ENCODE measurements at regions not wholly inside any gene's neighbourhood (a gene's known extent, or its start where the extent isn't known, plus 50 kb on each side); places are given as distances from the start of the nearest gene placed in this dataset.
"Not testable (repeated sequence)": the region's sequence is repeated elsewhere in the genome, so short reads cannot be mapped to it uniquely, and the experiment has no call there.

DNA sequence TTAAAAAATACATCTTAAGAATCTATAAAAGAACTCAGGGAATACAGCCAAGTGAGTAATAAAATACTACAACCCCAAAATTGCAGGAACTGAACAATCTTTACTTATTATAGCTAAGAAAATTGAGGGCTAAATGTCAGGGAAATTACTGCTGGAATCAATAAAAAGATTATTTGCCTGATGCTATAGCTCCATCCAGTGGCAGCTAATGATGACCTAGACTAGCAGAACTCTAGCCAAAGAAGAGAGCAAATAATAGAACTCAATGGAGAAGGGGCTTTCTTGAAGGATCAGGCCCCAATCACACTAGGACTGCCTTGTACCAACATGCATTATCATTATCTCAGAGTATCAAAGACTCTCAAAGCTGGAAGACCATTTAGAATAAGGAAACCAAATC is 85.0 kb upstream of the FAM241A start:
- DNase-seq, result no peak

DNA sequence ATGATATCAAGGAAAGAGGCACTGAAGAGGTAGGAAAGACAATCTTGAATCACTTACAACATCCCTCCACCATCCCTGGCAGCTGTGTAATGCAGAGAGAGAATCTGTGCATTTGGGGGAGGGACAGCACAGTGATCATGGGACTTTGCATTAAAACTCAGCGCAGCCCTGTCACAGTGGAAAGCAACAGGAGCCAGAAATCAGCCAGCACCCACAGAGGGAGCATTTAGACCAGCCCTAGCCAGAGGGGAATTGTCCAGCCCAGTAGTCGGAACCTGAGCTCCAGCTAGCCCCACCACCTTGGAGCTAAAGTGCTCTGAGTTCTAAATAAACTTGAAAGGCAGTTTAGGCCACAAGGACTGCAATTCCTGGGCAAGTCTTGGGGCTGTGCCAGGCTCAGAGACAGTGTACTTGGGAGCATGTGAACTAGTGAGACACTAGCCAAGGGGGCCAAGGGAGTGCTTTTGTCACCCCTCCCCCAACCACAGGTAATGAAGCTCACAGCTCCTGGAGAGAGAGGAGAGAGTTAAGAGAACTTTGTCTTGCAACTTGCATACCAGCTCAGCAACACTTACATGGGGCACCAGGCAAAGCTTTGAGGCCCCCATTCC is 83.9 kb upstream of the FAM241A start:
- no peak for DNase-seq

DNA sequence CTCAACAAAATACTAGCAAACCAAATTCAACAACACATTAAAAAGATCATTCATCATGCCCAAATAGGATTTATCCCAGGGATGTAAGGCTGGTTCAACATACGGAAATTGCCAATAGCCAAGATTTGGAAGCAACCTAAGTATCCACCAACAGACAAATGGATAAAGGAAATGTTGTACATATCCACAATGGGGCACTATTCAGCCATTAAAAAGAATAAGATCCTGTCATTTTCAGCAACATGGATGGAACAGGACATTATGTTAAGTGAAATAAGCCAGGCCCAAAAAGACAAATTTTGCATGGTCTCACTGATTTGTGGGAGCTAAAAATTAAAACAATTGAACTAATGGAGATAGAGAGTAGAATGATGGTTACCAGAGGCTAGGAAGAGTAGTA is 82.0 kb upstream of the FAM241A start:
- DNase-seq, result no peak

DNA sequence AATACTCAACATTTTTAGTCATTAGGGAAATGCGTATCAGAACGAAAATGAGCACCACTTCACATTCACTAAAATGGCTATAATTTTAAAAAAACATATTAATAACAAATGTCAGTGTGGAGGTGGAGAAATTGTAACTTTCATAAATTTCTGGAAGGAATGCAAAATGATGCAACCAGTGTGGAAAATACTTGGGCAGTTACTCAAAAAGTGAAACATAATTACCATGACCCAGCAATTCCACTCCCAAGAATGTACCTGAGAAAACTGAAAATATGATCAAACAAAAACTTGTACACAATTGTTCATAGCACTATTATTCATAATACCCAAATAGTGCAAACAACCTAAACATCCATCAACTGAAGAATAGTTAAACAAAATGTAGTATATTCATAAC is 76.1 kb upstream of the FAM241A start:
- DNase-seq, result no peak

DNA sequence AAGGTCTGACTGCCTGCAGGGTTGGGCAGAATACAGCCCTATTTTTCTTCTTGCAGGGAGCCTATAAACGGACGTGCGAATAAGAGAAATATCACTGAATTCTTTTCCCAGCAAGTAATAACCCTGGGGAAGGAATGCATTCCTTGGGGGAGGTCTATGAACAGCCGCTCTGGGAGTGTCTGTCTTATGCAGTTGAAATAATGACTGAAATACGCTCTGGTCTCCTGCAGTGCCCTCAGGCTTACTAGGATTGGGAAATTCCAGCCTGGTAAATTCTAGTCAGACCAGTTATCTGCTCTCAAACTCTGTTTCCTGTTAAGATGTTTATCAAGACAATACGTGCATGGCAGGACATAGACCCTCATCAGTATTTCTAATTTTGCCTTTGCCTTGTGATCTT is 72.1 kb upstream of the FAM241A start:
- DNase-seq, result no peak

DNA sequence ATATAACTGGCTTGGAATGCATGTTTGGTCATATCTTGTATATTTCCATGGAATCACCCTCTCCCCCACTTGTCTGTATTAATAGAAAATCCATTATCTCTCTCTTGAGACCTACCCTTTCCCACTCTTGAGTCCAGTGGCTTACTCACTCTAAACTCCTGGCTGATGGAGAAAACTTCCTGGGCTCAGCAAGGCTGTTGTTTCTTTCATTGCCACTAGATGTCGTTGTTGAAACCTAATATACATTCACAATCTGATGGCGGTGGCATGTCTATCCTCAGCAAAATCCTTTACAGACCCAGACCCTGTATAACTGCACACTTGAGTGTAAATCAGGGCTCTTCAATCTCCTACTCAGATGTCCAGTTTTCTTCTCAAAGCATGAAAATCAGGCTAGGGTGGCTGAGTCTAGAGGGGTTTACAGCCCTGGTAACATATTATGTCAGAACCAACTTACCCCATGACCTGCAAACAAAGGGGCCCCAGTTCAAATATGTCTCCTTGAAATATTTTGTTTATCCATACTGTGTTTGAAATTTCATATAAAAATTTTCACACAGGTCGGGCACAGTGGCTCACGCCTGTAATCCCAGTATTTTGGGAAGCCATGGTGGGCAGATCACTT is 70.0 kb upstream of the FAM241A start:
- no peak for DNase-seq

DNA sequence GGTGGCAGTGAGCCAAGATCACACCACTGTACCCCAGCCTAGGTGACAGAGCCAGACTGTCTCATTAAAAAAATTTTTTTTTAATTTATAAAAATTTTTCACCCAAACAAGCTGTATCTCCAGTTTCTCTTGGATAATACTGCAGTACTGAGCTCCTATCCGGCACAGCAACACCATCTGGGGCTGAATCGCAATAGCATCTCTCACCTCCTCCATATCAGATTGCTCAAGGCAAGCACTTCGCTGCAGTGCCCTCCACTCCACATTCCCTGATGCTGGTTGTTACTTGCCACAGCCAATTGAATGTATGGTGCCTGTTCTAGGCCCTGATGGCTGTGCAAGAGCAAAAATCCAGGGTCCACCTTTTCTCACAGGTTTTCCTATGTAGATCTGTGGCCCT is 69.3 kb upstream of the FAM241A start:
- no peak for DNase-seq

DNA sequence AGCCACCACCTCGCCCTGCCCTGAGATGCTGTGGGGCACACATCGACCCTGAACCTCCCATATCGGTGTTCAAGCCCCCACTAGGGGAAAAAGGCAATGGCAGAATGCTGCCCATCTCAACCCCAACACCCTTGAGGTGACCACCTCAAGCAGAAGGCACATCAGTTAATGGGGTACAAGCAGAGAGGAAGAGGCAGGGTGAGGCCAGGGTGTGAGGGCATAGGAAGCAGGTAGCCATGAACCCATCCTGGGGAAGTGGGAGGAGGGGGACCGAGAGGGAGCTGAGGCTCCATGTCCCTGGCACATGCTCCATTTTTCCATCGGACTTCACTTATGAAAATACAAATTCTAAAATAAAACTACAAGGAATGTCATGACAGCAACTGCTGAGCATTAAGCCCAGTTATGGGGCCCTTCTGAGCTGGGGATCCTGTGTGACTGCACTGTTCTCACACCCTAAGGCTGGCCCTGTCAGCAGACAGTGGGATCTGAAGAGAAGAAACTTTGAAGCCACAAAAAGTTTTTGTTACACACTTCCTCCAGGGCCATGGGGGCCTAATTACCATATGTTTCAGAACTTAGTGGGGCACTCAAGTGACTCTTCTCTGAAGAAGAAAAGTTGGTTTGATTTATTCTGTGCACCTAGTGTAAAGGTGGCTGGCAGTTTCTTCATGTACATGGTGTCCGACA is 68.2 kb upstream of the FAM241A start:
- DNase-seq, result no peak

DNA sequence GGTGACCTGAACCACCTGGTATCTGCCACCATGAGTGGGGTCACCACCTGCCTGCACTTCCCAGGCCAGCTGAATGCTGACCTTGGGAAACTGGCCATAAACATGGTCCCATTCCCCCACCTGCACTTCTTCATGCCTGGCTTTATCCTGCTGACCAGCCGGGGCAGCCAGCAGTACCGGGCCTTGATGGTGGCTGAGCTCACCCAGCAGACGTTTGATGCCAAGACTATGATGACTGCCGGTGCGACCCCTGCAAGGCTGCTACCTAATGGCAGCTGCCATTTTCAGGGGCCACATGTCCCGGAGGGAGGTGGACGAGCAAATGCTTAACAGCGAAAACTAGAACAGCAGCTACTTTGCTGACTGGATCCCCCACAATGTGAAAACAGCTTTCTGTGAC is 67.5 kb upstream of the FAM241A start:
- DNase-seq, result no peak

DNA sequence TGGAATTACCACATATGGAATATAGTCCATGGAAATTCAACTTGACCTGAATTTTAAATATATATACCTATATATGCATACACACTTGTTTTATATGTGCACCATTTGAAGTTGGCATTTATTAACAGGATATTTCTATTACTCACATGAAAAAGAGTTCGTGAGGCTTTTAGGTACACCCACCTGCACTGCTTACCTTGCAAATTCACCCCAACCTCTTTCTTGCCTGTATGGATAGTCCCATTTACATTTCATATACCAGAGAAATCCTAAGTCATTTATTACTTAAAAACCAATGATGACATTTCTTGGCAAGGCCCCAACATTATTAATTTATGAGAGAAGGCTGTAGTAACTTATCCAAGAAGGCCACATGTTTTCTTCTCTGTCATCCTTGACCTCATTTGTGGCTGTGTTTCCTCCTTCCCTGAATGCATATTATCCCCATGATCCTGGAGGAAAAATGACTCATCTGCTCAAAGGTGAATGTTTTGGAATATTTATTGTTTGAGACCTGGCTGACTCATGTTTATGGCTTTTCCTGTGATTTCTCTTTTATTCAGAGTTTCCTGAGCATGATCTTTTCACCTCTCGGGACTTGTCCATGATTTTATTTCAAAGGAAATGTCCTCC is 62.2 kb upstream of the FAM241A start:
- DNase-seq, result no peak

DNA sequence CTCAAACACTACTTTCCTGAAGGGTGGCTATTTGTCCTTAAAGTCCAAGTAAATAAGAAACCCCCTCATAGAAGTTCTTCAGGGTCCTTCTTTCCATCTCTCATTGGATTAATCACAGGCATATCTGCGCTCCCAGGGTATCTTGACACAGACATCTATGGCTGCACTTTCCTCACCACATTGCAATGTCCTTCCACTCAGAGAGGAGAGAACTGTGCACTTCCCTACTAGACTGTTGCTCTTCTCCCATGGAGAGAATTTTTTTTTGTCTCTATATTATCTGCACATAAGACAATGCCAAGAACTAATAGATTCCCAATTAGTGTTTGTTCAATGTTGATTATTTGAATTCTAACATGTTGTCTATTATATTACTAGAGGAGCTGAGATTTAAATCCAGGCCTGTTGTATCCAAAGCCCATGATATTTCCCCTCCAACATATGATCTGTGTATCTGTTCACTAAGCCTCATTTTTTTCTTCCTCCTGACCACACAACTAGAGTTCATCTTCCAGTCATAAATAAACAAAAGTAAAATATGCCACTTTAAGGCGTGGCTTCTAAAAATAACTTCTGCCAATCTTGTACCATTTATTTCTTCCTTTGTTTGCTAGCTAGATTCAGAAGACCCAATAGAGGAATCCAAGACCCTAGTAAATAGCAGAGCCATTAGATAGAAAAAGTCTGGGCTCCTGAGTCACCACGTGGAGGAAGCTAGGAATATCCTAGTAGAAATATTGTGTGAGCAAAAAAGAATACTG is 61.5 kb upstream of the FAM241A start:
- DNase-seq, result no peak

DNA sequence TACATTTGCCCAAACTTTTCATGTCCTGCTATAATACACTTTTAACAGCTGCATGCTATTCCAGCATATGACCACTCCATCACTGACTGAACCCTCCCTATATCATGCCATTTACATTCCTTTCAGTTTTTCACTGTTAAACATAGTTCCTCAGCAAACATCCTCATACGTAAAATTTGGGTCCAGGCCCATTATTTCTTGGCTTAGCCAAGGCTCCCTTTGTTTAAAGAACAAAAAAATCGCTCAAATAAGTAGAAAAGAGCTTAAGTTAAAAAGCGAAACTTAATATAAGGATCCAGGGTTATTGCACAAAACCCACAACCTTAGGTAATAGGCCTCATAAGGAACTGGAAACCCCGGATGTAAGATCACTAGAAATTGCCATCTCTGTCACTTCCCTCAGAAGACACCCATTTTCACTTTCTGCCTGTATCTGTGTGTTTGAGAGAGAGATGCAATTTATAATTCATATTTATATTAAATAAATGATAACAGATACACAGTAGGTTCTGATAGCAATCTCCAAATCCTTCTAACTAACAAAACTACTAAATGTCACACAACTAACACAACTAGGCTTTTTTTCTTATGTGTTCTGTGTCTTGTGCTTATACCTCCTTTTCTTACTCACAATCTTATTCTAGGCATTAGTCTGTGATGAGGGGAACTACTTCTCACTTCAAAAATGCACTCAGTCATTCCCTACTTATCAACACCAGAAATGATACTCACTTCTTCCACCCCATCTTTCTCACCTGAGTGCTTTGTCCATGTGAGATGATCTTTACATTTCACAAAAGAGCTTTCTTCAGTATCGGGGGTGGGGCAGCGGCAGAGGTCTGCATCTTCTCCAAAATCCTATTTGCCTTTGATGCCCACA is 59.9 kb upstream of the FAM241A start:
- no peak for DNase-seq

DNA sequence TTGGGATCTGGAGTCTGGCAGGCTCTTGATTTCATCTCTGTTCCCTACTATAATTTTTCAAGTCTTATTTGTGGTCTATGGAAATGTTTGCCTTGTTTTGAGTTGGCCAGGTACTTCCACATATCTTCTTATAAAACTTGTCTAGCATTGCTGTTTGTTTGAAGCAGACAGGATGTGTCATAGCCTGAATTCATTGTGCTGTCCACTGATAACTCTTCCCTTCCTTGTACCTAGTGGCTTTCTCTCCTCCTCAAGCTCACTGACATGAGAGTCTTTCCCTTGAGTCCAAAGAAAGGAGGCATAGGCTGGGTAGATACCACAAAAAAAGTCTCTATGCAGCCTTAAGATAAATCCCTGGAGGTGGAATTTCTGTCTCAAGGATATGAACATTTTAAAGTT is 59.2 kb upstream of the FAM241A start:
- no peak for DNase-seq

DNA sequence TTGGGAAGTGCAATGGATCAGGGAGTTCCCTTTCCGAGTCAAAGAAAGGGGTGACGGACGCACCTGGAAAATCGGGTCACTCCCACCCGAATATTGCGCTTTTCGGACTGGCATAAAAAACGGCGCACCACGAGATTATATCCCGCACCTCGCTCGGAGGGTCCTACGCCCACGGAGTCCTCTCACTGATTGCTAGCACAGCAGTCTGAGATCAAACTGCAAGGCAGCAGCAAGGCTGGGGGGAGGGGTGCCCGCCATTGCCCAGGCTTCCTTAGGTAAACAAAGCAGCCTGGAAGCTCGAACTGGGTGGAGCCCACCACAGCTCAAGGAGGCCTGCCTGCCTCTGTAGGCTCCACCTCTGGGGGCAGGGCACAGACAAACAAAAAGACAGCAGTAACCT is 58.6 kb upstream of the FAM241A start:
- not testable (repeated sequence) for DNase-seq

DNA sequence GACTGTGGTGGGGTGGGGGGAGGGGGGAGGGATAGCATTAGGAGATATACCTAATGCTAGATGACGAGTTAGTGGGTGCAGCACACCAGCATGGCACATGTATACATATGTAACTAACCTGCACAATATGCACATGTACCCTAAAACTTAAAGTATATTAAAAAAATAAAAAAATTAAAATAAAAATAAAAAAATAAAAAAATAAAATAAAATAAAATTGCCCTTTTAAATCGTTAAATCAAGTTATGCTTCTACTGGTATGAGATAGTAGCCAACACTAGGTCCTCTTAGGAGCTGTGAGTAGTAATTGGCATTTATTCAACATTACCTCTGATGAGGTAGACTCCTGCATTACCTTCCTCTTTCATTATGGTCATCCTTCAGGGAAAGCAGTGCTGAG is 52.9 kb upstream of the FAM241A start:
- not testable (repeated sequence) for DNase-seq

DNA sequence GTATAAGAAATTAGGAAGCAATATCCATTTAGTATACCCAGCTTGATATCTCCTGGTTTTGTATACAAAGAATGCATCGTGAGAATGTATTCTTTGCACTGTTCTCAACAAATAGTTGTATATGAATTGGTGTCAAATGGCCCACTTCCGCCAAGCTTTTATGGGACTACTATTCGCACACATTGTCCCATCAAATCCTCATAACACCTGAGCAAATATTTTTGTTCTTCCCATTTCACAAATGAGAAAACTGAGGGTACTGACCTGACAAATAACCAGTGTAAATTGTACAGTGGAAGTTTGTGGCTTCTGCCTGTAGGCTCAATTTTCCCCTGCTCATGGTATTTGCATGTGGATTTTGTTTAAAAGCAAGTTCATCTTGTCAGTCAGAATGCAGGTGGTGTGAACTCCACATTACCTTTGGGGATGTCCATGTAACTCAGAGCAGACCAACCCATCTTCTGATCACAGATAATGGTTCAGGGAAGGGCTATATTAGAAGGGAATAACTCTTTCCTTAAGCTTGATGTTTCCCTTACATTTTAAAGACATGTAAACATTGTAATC is 51.5 kb upstream of the FAM241A start:
- DNase-seq, result no peak

DNA sequence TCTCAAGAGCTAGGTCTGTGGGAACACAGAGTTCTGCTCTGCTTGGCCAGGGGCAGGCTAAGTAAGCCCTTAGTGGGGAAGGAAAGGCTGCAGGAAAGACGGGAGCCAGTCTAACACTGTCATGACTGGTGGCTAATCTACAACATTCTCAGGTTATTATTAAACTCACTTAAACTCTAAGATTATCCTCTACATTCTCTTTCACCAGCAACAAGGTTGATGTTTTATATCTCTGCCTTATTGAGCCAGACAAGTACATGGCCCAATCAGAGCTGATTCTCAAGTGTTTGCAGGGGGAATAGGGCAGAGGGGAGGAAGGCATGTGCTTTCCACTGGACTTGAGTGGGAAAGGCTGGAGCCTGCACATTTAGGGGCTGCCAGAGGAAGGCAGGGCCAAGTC is 50.9 kb upstream of the FAM241A start:
- no peak for DNase-seq
